ENCODE measurements at regions not wholly inside any gene's neighbourhood (a gene's known extent, or its start where the extent isn't known, plus 50 kb on each side); places are given as distances from the start of the nearest gene placed in this dataset.
"Not testable (repeated sequence)": the region's sequence is repeated elsewhere in the genome, so short reads cannot be mapped to it uniquely, and the experiment has no call there.

DNA sequence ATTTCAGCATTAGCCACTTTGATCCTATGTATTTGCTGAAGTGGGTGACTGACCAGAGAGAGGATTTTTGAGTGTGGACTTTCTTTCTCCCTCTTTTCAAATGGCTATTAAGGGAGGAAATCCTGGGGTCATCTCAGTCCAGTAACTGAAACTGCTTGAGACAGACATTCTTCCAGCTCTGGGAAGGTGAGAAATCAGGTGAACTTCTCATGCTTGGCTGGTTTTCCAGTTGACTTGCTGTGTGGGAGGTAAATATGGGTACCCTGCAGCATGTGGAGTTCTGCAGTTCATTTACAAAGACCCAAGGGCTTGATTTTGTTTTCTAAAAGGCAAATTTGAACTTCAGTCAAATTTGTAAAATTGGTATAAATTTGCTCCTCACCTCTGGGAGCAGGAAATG is 461.1 kb upstream of the TBL1XR1 start:
- TF ChIP-seq, protein P1, sequence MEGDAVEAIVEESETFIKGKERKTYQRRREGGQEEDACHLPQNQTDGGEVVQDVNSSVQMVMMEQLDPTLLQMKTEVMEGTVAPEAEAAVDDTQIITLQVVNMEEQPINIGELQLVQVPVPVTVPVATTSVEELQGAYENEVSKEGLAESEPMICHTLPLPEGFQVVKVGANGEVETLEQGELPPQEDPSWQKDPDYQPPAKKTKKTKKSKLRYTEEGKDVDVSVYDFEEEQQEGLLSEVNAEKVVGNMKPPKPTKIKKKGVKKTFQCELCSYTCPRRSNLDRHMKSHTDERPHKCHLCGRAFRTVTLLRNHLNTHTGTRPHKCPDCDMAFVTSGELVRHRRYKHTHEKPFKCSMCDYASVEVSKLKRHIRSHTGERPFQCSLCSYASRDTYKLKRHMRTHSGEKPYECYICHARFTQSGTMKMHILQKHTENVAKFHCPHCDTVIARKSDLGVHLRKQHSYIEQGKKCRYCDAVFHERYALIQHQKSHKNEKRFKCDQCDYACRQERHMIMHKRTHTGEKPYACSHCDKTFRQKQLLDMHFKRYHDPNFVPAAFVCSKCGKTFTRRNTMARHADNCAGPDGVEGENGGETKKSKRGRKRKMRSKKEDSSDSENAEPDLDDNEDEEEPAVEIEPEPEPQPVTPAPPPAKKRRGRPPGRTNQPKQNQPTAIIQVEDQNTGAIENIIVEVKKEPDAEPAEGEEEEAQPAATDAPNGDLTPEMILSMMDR (IDR thresholded peaks at IDR 0.05; ENCODE audit: extremely low read depth in 1 of 2, insufficient read depth in 1 of 2, low read depth in 1 of 2, low read length in 2 of 2), result no peak
- TF ChIP-seq JUN (IDR thresholded peaks at IDR 0.05; ENCODE audit: borderline replicate concordance, insufficient read depth, insufficient read length, low read depth), result no peak
- intact Hi-C loops (cut with micrococcal nuclease) (no loop called here), dilution Hi-C loops (cut with MboI; ENCODE audit: extremely low pct_ligation_motif_present, low sequenced_read_pairs) (no loop called here)

GRCh38 chr3:177664380-177665103 is 467.3 kb upstream of the TBL1XR1 start:
- BruUV-seq (replicated peaks); dilution Hi-C loops (cut with MboI; ENCODE audit: extremely low pct_ligation_motif_present, low sequenced_read_pairs): not testable (repeated sequence)

More for the DNA sequence above, 461.1 kb upstream of the TBL1XR1 start:
- no peak overlapping the region for H3K9ac ChIP-seq (replicated peaks; ENCODE audit: extremely low read depth, insufficient read depth, low read length)
- H2AFZ ChIP-seq (ENCODE audit: low read depth, low read length), result no peak overlapping the region
- no peaks in the 10 kb centered on the region for H4K20me1 ChIP-seq (replicated peaks; ENCODE audit: control insufficient read depth, extremely low read depth, insufficient read depth, low read length)
- H3K4me1 ChIP-seq (ENCODE audit: control insufficient read depth, extremely low read depth, insufficient read depth, low read length), result no peaks in the 10 kb centered on the region
- H3K27me3 ChIP-seq (ENCODE audit: control insufficient read depth in 2 of 2, insufficient read depth in 2 of 2, low read length in 2 of 2), result no peaks in the 10 kb centered on the region
- no peaks in the 10 kb centered on the region for H3K9me3 ChIP-seq (replicated peaks; ENCODE audit: control insufficient read depth, insufficient read depth, low read length)
- no TSS peak for BruUV-seq (replicated peaks)
- FAIRE-seq, result no peak
- H3K4me2 ChIP-seq (ENCODE audit: insufficient read depth, low read length), result no peak overlapping the region
- no peak for DNase-seq (ENCODE audit: low read depth, low spot score)
- no peaks in the 10 kb centered on the region for H3K79me2 ChIP-seq (ENCODE audit: control insufficient read depth, insufficient read depth, low read length)
- no peak overlapping the region for H3K4me3 ChIP-seq (replicated peaks in 1 of 3; ENCODE audit: insufficient read depth in 1 of 3, low read depth in 1 of 3, low read length in 3 of 3)
- ChIA-PET CTCF (no interaction called here), POLR2A (no interaction called here)
- H3K27ac ChIP-seq (ENCODE audit: insufficient read depth, low read depth, low read length), result no peak overlapping the region
- no peaks in the 10 kb centered on the region for H3K9me1 ChIP-seq (replicated peaks; ENCODE audit: control insufficient read depth, extremely low read depth, insufficient read depth, low read length)
- no peaks in the 10 kb centered on the region for H3K36me3 ChIP-seq (ENCODE audit: control insufficient read depth in 2 of 2, extremely low read depth in 1 of 2, insufficient read depth in 2 of 2, low read length in 2 of 2)

More at GRCh38 chr3:177664380-177665103, 467.3 kb upstream of the TBL1XR1 start:
- H3K9ac ChIP-seq (replicated peaks; ENCODE audit: extremely low read depth, insufficient read depth, low read length); H3K36me3 ChIP-seq (ENCODE audit: control insufficient read depth in 2 of 2, extremely low read depth in 1 of 2, insufficient read depth in 2 of 2, low read length in 2 of 2); intact Hi-C loops (cut with micrococcal nuclease); H3K79me2 ChIP-seq (ENCODE audit: control insufficient read depth, insufficient read depth, low read length); H2AFZ ChIP-seq (ENCODE audit: low read depth, low read length); H3K4me2 ChIP-seq (ENCODE audit: insufficient read depth, low read length); POLR2A ChIA-PET; CTCF ChIA-PET; H3K4me3 ChIP-seq (replicated peaks in 1 of 3; ENCODE audit: insufficient read depth in 1 of 3, low read depth in 1 of 3, low read length in 3 of 3); H3K9me3 ChIP-seq (replicated peaks; ENCODE audit: control insufficient read depth, insufficient read depth, low read length); H3K27ac ChIP-seq (ENCODE audit: insufficient read depth, low read depth, low read length); H3K4me1 ChIP-seq (ENCODE audit: control insufficient read depth, extremely low read depth, insufficient read depth, low read length); H3K27me3 ChIP-seq (ENCODE audit: control insufficient read depth in 2 of 2, insufficient read depth in 2 of 2, low read length in 2 of 2); DNase-seq (ENCODE audit: low read depth, low spot score); H4K20me1 ChIP-seq (replicated peaks; ENCODE audit: control insufficient read depth, extremely low read depth, insufficient read depth, low read length); H3K9me1 ChIP-seq (replicated peaks; ENCODE audit: control insufficient read depth, extremely low read depth, insufficient read depth, low read length); FAIRE-seq: not testable (repeated sequence)
